ENCODE measurements at regions not wholly inside any gene's neighbourhood (a gene's known extent, or its start where the extent isn't known, plus 50 kb on each side); places are given as distances from the start of the nearest gene placed in this dataset.

GRCh38 chr4:43351970-43352806, 459.7 kb downstream of the GRXCR1 start:
- TF ChIP-seq PRDM2 (tag by site-specific recombination; IDR thresholded peaks at IDR 0.05; ENCODE audit: borderline replicate concordance) (no peak), CTCF (tag by site-specific recombination; IDR thresholded peaks at IDR 0.05) (no peak), ZNF571 (tag by site-specific recombination; IDR thresholded peaks at IDR 0.05) (no peak), MYNN (tag by site-specific recombination; IDR thresholded peaks at IDR 0.05; ENCODE audit: borderline replicate concordance) (no peak), ZNF423 (tag by site-specific recombination; IDR thresholded peaks at IDR 0.05) (no peak), ZNF449 (tag by site-specific recombination; IDR thresholded peaks at IDR 0.05) (no peak), ZNF830 (tag by site-specific recombination; IDR thresholded peaks at IDR 0.05; ENCODE audit: low read depth) (no peak), ZNF121 (tag by site-specific recombination; IDR thresholded peaks at IDR 0.05) (no peak), ZNF558 (tag by site-specific recombination; IDR thresholded peaks at IDR 0.05) (no peak), ZNF513 (tag by site-specific recombination; IDR thresholded peaks at IDR 0.05) (no peak), HOXD13 (CRISPR knock-in tag; IDR thresholded peaks at IDR 0.05; ENCODE audit: borderline replicate concordance) (no peak), ZNF623 (tag by site-specific recombination; IDR thresholded peaks at IDR 0.05) (no peak), GLI2 (tag by site-specific recombination; IDR thresholded peaks at IDR 0.05; ENCODE audit: borderline replicate concordance, low read depth) (no peak)
